Fibroblast of skin of abdomen (primary cell): ENCODE measurements at regions not wholly inside any gene's neighbourhood (a gene's known extent, or its start where the extent isn't known, plus 50 kb on each side); places are given as distances from the start of the nearest gene placed in this dataset.
A peak's percentile ranks its signal among the peaks of the same experiment; 100 is the strongest.

Source experiments
- DNase-seq: peaks from one replicate; pipeline ENCODE4 v3.0.0-alpha.2; 2013

GRCh38 chr14:98937712-98938505 is 334.1 kb downstream of the BCL11B start:
- DNase-seq, result peak; percentile 38

DNA sequence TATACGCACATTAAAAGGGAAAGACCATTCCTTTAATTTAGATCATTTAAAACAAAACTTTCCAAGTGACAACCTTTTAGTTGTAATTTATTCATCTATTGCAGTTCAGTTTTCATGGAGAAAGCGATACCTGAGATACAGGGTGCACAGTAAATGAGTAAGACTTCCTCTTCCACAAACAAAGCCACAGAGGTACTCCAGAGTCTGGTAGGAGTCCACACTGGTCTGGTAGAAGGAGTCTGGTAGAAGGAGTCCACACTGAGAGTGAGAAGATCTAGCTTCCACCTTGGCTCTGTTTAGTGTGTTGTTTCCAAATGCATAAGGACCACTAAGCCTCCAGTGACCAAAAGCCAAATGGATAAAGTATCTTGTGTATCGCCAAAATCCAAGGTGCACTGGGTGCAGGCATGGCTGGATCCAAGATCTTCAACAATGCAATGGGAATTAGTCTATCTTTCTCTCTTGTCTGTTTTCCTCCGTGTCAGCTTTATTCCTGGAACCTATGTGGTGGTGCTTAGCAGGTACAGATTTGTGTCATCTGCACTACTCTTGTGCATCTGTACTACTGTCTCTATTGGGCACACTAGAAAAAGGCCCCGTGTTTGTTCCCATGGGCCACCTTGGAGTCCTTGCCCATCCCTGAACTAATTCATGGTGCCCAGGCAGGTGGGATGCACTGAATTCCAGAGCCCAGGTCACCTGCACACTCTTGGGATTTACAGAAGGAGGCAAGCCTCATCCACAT is 331.1 kb downstream of the BCL11B start:
- no peak for DNase-seq

GRCh38 chr14:98941481-98941880 is 330.5 kb downstream of the BCL11B start:
- no peak for DNase-seq

DNA sequence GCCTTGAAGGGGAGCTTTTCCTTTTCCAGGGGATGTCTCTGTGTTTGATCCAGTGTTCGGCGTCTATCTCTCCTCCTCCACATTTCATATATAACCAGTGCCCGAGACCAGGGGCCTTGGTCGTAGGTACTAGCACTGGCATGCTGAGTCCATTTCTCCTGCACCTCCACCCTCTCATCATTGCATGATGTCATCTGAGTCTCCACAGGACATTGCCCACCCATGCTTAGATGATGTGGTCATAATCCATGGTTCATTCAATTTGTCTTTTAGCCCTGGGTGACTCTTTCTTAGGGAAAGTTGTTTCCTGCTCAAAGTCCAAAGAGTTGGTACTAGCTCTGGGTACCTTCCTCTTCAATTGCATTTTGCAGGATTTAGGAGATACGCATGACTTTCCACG is 328.1 kb downstream of the BCL11B start:
- DNase-seq, result no peak

- DNase-seq, result no peak
Measured at GRCh38 chr14:98944989-98945388, 327.0 kb downstream of the BCL11B start.

GRCh38 chr14:98945611-98946570 is 326.1 kb downstream of the BCL11B start:
- no peak for DNase-seq

GRCh38 chr14:98946940-98947339 is 325.1 kb downstream of the BCL11B start:
- DNase-seq, result peak; percentile 65

- DNase-seq, result no peak
Measured at GRCh38 chr14:98947911-98948595, 323.9 kb downstream of the BCL11B start.

GRCh38 chr14:98949051-98949450 is 322.9 kb downstream of the BCL11B start:
- DNase-seq, result no peak

DNA sequence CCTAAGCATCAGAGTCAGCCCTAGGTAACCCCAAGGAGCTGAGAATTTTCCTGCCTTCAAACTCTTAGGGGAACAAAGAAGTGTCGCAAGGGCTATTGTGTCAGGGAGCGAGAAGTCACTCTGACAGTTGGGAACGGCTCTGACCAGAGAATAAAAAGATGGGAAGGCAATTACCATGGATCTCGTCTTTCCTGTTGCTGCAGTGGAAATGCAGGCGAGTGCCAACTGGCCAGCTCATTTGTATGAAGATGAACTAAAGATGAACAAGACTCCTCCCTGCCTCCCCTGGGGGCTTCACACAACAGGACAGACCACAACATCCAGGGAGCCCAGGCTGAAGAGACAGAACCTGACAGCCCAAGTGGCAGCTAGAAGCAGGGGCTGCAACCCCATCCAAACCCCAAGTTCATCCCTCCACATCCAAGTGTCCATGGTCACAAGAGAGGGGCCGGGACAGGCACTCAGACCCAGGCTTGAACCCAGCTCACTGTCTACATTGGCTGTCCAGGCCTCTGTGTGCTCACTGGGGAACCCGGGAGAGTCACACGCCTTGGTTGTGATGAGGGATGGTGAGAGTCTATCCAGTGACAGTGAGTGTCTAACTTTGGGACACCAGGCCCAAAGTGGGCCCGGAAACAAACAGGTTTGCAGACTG is 322.4 kb downstream of the BCL11B start:
- DNase-seq, result no peak

GRCh38 chr14:98950353-98950895 is 321.6 kb downstream of the BCL11B start:
- no peak for DNase-seq

DNA sequence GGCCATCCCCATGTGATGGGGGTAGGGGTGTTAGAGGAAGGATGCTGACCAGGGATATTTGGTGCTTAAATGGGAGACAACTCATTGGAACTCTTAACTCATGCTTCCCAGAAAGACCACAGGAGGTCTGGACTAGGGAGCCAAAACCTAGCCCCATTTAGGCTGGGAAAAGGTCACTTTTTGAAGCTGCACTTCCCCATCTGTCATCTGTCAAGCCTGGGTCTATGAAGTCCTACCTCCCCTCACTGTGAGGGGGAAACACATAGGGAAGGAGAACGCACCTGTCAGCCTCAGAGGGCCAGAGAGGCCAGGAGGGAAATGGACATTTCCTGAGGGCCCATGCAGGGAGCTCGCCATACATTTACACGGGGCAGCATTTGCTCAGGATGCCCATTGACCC is 321.0 kb downstream of the BCL11B start:
- DNase-seq, result no peak

GRCh38 chr14:98951521-98952152 is 320.4 kb downstream of the BCL11B start:
- no peak for DNase-seq

GRCh38 chr14:98952593-98953350 is 319.2 kb downstream of the BCL11B start:
- peak; percentile 91 for DNase-seq

DNA sequence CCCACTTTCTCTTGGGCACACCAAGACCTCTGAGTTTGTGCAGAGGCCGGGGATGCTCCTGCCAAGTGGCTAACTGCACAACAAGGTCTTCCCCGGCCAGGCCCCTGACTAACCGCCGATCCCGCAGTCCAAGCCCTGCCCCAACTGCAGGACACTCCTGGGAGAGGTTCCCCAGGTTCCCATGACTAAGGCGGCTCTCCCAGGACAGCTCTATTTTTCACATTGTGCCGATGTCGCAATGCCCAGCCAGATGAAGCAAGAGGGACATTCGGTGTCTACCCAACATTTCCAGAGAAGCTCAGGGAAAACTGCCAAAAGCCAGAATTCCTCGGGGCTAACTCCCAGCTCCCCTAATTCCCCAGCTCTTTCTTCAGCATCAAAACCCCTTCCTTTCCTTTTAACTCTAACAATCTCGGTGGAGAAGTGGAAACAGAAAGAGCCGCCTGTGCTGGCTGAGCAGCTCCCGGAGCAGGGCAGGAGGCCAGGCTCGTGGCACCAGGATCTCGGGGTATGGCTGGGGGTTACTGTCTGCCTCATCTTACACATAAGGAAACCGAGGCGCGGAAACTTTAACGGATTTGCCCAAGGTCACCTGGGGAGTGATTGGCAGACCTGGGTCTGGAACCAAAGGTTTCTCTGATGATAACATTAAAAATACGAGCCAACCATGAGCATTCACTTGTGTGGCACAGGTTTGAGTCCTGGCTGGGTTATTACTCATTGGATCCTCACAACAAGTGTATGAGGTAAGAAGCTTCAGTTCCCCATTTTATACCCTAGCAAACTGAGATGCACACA is 318.2 kb downstream of the BCL11B start:
- DNase-seq, result peak; percentile 92

DNA sequence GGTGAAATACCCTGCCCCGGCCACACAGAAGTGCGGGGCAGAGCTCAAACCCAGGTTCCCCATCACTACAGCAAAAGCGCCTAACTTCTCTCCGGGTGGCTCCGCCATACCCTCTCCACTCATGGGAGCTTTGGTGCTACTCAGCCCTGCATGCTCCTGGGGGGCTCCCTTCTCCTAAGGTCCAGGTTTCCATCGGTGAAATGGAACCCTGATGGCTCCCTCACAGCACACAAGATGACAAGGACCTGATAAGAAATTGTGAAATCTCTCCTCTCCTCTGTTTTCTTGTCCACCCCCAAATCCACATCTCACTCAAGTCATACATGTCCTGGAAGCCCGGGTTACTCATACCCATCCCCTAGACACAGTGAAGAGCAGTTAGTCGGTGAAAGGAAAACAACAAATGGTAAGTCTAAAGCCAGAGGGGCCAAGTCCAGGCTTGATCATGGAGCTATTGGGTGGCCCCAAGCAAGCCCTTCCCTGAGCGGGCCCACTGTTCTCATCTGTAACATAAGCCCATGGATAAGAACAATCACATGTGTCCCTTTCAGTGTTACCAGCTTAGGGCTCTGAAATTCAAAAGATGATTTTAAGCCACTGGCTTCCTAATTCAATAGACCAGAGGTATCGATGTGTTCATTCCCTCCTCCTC is 317.5 kb downstream of the BCL11B start:
- no peak for DNase-seq

DNA sequence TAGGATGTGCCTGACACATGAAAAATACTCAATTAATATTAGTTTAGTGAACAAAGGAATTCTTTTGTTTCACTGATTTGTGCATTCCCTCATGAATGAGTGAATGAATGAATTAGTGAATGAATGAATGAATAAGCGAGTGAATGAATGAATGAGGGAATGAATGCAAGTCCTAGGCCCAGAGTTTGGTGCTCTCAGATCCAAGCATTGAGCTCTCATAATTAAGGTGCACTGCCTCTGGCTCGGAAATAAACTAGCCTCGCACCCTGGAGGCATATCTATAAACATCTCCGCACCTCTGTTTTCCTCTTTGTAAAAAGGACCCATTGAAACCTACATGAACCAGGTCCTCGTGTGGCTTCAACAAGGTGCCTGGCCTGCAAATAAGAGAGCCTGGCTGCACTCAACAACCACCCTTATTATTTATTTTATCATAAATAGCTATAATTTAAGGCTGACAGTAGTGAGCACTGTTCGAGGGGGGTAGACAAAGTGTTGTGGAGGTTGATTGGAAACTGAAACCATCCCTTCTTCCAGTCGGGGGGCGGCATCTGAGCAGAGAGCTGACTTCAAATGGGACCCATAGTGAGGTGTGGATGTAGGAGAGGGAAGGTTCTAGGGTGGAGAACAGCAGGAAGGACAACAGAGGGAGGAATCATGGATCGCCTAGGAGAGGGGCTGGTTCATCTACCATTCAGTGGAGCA is 316.8 kb downstream of the BCL11B start:
- no peak for DNase-seq

- no peak for DNase-seq
Measured at GRCh38 chr14:98955741-98956070, 316.3 kb downstream of the BCL11B start.
